MM.1S (cell line): ENCODE measurements at regions not wholly inside any gene's neighbourhood (a gene's known extent, or its start where the extent isn't known, plus 50 kb on each side); places are given as distances from the start of the nearest gene placed in this dataset.
"Not testable (repeated sequence)": the region's sequence is repeated elsewhere in the genome, so short reads cannot be mapped to it uniquely, and the experiment has no call there.

Source experiments
- DNase-seq: peaks from one replicate; pipeline ENCODE4 v3.0.0-alpha.2; 2015
- H2AFZ ChIP-seq: fragments of 300-600 bp; sonication (generic); 2 replicates; pipeline ENCODE4 v1.6.0; 2016; ENCODE audit warnings: antibody characterized with exemption, low read length
- H3F3A ChIP-seq: fragments of 300-600 bp; sonication (generic); 2 replicates; pipeline ENCODE4 v1.6.1; 2016; ENCODE audit warnings: mild to moderate bottlenecking, antibody characterized with exemption, low read length, moderate library complexity, mixed read lengths; ENCODE audit not compliant: insufficient read depth
- H3K27ac ChIP-seq: fragments of 300-600 bp; sonication (generic); 2 replicates; pipeline ENCODE4 v1.5.1; 2016; ENCODE audit warnings: mild to moderate bottlenecking, low read length
- H3K27me3 ChIP-seq: fragments of 300-600 bp; sonication (generic); replicated peaks from 2 replicates; pipeline ENCODE4 v1.6.0; 2016; ENCODE audit warnings: low read length; ENCODE audit not compliant: insufficient read depth
- H3K36me3 ChIP-seq: fragments of 300-600 bp; sonication (generic); replicated peaks from 2 replicates; pipeline ENCODE4 v1.6.1; 2016; ENCODE audit warnings: mild to moderate bottlenecking, low read length, mixed read lengths; ENCODE audit not compliant: insufficient read depth
- H3K4me1 ChIP-seq: fragments of 300-600 bp; sonication (generic); 2 replicates; pipeline ENCODE4 v1.6.1; 2016; ENCODE audit warnings: low read length, mixed read lengths
- H3K4me2 ChIP-seq: fragments of 300-600 bp; sonication (generic); 2 replicates; pipeline ENCODE4 v1.6.0; 2016; ENCODE audit warnings: low read depth, low read length
- H3K4me3 ChIP-seq: fragments of 300-600 bp; sonication (generic); 2 replicates; pipeline ENCODE4 v1.5.1; 2016; ENCODE audit warnings: low read length, mixed read lengths
- H3K79me2 ChIP-seq: fragments of 300-600 bp; sonication (generic); 2 replicates; pipeline ENCODE4 v1.6.1; 2016; ENCODE audit warnings: mixed run types, low read length, mixed read lengths
- H3K9ac ChIP-seq: fragments of 300-600 bp; sonication (generic); 2 replicates; pipeline ENCODE4 v1.6.1; 2016; ENCODE audit warnings: low read length, mixed read lengths
- H3K9me2 ChIP-seq: fragments of 300-600 bp; sonication (generic); replicated peaks from 2 replicates; pipeline ENCODE4 v1.6.1; 2016; ENCODE audit warnings: mild to moderate bottlenecking, low read length, mixed read lengths; ENCODE audit not compliant: insufficient read depth
- H3K9me3 ChIP-seq: fragments of 300-600 bp; sonication (generic); replicated peaks from 2 replicates; pipeline ENCODE4 v1.6.1; 2016; ENCODE audit warnings: mild to moderate bottlenecking, low read length, mixed read lengths; ENCODE audit not compliant: insufficient read depth
- H4K20me1 ChIP-seq: fragments of 300-600 bp; sonication (generic); 2 replicates; pipeline ENCODE4 v1.6.1; 2016; ENCODE audit warnings: mild to moderate bottlenecking, low read length, moderate library complexity, mixed read lengths; ENCODE audit not compliant: insufficient read depth
- EZH2 ChIP-seq: fragments of 300-600 bp; sonication (generic); optimal IDR thresholded peaks from 2 replicates; pipeline ENCODE3; 2017; ENCODE audit warnings: low read depth, mild to moderate bottlenecking, antibody characterized with exemption, low read length, mixed read lengths
- EZH2phosphoT487 ChIP-seq: fragments of 300-600 bp; sonication (generic); IDR thresholded peaks from 2 replicates; pipeline ENCODE4 v1.6.1; 2018; ENCODE audit warnings: antibody characterized with exemption, low read length
- TF ChIP-seq, protein P1 (sequence below): fragments of 300-600 bp; sonication (generic); IDR thresholded peaks from 2 replicates; pipeline ENCODE4 v1.5.1; 2016; ENCODE audit warnings: antibody characterized with exemption, low read length, mixed read lengths

DNA sequence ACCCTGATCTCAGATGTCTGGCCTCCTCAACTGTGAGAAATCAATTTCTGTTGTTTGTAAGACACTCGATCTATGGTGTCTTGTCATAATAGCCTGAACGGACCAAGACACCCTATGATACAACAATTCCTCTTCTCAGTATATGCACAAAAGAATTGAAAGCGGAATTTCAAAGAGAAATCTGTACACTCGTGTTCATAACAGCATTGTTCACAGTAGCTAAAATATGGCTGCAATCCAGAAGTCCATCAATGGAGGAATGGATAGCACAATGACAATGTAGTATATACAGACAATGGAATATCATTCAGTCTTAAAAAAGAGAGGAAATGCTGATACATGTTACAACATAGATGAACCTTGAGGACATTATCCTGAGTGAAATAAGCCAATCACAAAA is 354.6 kb downstream of the SFMBT2 start:
- no peaks in the 10 kb centered on the region for H3K9me3 ChIP-seq
- no peak overlapping the region for H3K9ac ChIP-seq
- no peak overlapping the region for H3K4me3 ChIP-seq
- H3F3A ChIP-seq = no peaks in the 10 kb centered on the region
- no peaks in the 10 kb centered on the region for H3K36me3 ChIP-seq
- no peaks in the 10 kb centered on the region for H3K27me3 ChIP-seq
- TF ChIP-seq EZH2 (no peak), EZH2phosphoT487 (no peak)
- TF ChIP-seq, protein P1, sequence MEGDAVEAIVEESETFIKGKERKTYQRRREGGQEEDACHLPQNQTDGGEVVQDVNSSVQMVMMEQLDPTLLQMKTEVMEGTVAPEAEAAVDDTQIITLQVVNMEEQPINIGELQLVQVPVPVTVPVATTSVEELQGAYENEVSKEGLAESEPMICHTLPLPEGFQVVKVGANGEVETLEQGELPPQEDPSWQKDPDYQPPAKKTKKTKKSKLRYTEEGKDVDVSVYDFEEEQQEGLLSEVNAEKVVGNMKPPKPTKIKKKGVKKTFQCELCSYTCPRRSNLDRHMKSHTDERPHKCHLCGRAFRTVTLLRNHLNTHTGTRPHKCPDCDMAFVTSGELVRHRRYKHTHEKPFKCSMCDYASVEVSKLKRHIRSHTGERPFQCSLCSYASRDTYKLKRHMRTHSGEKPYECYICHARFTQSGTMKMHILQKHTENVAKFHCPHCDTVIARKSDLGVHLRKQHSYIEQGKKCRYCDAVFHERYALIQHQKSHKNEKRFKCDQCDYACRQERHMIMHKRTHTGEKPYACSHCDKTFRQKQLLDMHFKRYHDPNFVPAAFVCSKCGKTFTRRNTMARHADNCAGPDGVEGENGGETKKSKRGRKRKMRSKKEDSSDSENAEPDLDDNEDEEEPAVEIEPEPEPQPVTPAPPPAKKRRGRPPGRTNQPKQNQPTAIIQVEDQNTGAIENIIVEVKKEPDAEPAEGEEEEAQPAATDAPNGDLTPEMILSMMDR = no peak
- no peaks in the 10 kb centered on the region for H4K20me1 ChIP-seq
- no peaks in the 10 kb centered on the region for H3K9me2 ChIP-seq
- no peak for DNase-seq
- H3K79me2 ChIP-seq = no peaks in the 10 kb centered on the region
- H3K4me2 ChIP-seq = no peak overlapping the region
- H2AFZ ChIP-seq = no peak overlapping the region
- no peaks in the 10 kb centered on the region for H3K4me1 ChIP-seq
- H3K27ac ChIP-seq = no peak overlapping the region

DNA sequence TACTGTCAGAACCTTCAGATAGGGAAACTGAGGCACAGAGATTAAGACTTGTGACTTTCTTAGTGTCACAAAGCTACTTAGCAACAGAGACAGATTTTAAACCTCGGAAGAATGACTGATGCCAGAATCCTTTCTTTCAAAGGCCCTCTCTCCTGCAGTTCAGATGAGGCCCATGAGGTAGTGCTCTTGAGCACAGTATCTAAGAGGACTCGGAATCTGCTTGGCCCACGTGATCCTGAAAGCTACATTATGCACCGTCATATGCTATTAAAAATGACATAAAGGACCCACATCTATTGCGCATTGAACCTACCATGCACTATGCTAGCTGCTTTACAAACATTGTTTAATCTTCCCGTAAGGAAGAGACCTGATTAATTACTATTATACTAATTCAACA is 355.9 kb downstream of the SFMBT2 start:
- Histone ChIP-seq H3K9me2 (no peaks in the 10 kb centered on the region), H3K4me3 (no peak overlapping the region), H3K4me1 (no peaks in the 10 kb centered on the region), H3K27me3 (no peaks in the 10 kb centered on the region), H3K36me3 (no peaks in the 10 kb centered on the region), H3K4me2 (no peak overlapping the region), H4K20me1 (no peaks in the 10 kb centered on the region), H3F3A (no peaks in the 10 kb centered on the region), H3K9ac (no peak overlapping the region), H3K9me3 (no peaks in the 10 kb centered on the region), H3K79me2 (no peaks in the 10 kb centered on the region), H3K27ac (no peak overlapping the region), H2AFZ (no peak overlapping the region)
- TF ChIP-seq, protein P1 = peak; percentile 11
- TF ChIP-seq EZH2 = no peak
- no peak for TF ChIP-seq EZH2phosphoT487
- DNase-seq = no peak

DNA sequence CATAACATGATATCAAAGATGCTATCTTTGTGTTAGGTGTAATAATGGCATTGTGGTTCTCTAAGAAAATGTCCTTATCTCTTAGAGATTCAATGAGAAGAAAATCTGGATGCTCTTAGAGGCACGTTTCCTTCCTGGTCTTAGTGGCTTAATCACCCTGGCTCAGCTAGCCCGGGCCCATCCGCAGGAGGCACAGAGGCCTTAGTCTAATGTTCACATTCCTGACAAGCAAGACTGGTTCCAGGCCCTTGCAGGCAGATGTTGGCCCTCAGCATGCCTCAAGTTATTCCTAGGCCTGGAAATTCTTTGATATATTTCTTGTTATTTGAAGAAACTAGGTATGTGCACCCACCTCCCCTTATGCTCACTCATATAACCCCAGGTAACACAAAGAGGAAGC is 357.6 kb downstream of the SFMBT2 start:
- Histone ChIP-seq H3K4me1 (no peaks in the 10 kb centered on the region), H3K79me2 (no peaks in the 10 kb centered on the region), H2AFZ (no peak overlapping the region), H3K27ac (no peak overlapping the region), H3K4me2 (no peak overlapping the region), H3K9me2 (no peaks in the 10 kb centered on the region), H3K9me3 (no peaks in the 10 kb centered on the region), H4K20me1 (no peaks in the 10 kb centered on the region), H3F3A (no peaks in the 10 kb centered on the region), H3K36me3 (no peaks in the 10 kb centered on the region), H3K9ac (no peak overlapping the region), H3K27me3 (no peaks in the 10 kb centered on the region), H3K4me3 (no peak overlapping the region)
- DNase-seq = no peak
- no peak for TF ChIP-seq EZH2
- no peak for TF ChIP-seq EZH2phosphoT487
- TF ChIP-seq, protein P1 = no peak

DNA sequence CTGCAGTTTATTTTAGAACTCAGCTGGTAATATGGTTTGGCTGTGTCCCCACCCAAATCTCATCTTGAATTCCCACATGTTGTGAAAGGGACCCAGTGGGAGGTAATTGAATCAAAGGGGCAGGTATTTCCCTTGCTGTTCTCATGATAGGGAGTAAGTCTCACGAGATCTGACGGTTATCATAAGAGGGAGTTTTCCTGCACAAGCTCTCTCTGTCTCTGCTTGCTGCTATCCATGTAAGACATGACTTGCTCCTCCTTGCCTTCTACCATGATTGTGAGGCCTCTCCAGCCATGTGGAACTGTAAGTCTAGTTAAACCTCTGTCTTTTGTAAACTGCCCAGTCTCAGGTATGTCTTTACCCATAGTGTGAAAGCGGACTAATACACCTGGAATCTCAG is 360.8 kb downstream of the SFMBT2 start:
- H3K9ac ChIP-seq, H3K9me2 ChIP-seq, H3K27ac ChIP-seq, H3K4me2 ChIP-seq, H3K36me3 ChIP-seq, H4K20me1 ChIP-seq, H3F3A ChIP-seq, H3K79me2 ChIP-seq, H3K4me3 ChIP-seq, DNase-seq, H2AFZ ChIP-seq, H3K27me3 ChIP-seq, H3K9me3 ChIP-seq: not testable (repeated sequence)
- H3K4me1 ChIP-seq = peaks cover 17% of the 10 kb centered on the region
